Epithelial cell of esophagus (primary cell): ENCODE measurements at regions not wholly inside any gene's neighbourhood (a gene's known extent, or its start where the extent isn't known, plus 50 kb on each side); places are given as distances from the start of the nearest gene placed in this dataset.

Experiments used
- DNase-seq: peaks from one replicate; pipeline ENCODE4 v3.0.0; 2010; ENCODE audit warnings: low read depth
- H3K4me3 ChIP-seq: 2 replicates; pipeline ENCODE4 v1.5.1; 2011; ENCODE audit warnings: mild to moderate bottlenecking, low read length, control low read depth
- TF ChIP-seq, protein P1 (sequence below): IDR thresholded peaks from 2 replicates; pipeline ENCODE4 v1.5.1; 2011; ENCODE audit warnings: low read depth, mild to moderate bottlenecking, low read length, control low read depth, inconsistent platforms; ENCODE audit not compliant: insufficient read depth; ENCODE audit errors: missing control alignments

DNA sequence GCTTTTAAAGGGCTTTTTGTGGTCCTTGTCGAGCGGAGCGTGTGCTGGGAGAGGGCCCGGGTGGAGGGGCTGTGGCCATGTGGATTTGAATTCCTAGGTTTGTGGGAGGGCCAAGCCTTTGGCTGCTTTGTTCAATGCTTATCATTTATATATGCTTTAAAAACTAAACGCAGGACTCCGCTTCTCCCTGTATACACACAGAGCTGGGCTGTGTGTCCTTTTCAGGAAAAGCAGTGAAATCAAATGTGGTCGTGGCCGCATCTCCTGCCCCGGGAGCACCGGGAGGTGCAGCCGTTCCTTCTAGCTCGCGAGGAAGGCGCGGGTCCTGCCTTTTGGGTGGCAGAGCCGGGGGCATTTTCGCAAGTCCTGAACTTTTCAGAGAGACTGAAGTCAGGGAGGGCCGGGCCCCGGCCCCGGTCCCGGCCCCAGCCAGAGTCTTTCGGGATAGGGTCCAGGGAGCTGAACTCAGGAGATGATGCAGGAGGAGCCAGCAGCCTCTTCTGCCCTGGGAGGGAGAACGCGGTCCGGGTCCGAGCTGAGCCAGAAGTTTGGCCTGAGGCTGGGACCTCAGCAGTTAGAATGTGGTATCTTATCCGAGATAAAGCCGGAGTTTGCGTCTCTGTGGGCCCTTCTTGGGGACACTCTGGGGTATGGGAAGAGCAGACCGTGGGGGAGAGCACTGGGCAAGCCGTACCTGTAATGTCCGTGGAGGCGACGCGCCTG lies 158.8 kb downstream of the C9orf152 start:
- TF ChIP-seq, protein P1, sequence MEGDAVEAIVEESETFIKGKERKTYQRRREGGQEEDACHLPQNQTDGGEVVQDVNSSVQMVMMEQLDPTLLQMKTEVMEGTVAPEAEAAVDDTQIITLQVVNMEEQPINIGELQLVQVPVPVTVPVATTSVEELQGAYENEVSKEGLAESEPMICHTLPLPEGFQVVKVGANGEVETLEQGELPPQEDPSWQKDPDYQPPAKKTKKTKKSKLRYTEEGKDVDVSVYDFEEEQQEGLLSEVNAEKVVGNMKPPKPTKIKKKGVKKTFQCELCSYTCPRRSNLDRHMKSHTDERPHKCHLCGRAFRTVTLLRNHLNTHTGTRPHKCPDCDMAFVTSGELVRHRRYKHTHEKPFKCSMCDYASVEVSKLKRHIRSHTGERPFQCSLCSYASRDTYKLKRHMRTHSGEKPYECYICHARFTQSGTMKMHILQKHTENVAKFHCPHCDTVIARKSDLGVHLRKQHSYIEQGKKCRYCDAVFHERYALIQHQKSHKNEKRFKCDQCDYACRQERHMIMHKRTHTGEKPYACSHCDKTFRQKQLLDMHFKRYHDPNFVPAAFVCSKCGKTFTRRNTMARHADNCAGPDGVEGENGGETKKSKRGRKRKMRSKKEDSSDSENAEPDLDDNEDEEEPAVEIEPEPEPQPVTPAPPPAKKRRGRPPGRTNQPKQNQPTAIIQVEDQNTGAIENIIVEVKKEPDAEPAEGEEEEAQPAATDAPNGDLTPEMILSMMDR = no peak
- peak; percentile 43 for DNase-seq
- peak overlapping the region; percentile 70 for H3K4me3 ChIP-seq

- TF ChIP-seq, protein P1 = no peak
- DNase-seq = peak; percentile 39
- peak overlapping the region; percentile 70 for H3K4me3 ChIP-seq
Observed at GRCh38 chr9:110049699-110050450, 158.1 kb downstream of the C9orf152 start.

- peak; percentile 96 for DNase-seq
Observed at GRCh38 chr9:110050925-110051355, 157.0 kb downstream of the C9orf152 start.

DNA sequence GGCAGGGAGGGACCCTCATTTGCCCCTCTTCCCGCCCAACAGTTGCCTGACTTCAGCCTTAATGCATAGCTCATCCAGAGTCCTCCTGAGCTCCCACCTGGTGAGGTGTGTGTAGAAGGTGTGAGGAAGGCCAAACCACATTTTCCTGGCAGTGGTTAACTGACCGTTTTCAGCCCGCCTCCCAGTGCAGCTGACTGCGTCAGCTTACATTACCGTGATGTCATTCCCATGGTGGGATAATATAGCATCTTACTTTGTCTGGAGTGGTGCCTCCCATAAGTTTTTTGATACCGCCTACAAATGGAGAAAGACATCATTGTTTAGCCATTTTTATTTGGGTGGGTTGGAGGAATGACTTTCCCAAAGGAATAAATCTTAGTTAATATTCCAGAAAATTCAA lies 151.9 kb downstream of the C9orf152 start:
- DNase-seq = no peak
- no peak overlapping the region for H3K4me3 ChIP-seq
- TF ChIP-seq, protein P1 = no peak

More at GRCh38 chr9:110050925-110051355, 157.0 kb downstream of the C9orf152 start:
- TF ChIP-seq, protein P1 = no peak
- H3K4me3 ChIP-seq = no peak overlapping the region

DNA sequence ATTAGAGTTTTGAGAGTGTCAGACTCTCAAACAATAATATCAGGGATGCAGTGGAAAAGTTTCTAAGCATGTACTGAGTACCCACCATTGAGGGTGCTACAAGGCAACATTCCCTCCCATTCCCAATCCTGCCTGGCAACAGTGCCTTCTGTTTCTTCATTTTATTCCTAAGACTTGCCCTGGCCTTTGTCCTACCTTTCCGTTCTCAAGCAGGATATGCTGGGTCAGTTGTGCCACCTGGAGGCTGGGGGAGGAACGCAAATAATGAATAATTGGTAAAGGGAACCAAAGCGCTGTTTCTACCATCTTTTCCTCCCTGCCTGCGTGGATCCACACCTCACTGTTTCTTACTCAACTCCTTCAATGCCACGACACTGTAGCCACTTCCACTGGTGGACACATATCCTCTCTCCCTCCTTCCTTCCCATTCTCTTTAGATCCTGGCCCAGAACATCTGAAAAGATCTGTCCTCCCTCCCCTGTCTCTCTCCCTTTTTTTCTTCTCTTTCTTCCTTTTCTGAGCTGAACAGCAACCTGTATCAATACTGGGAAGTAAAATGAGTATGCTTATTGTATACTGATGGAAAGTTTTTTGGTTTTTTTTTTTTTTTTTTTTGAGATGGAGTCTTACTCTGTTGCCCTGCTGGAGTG lies 149.5 kb downstream of the C9orf152 start:
- TF ChIP-seq, protein P1 = peak; percentile 83
- DNase-seq = peak; percentile 76
- no peak overlapping the region for H3K4me3 ChIP-seq

DNA sequence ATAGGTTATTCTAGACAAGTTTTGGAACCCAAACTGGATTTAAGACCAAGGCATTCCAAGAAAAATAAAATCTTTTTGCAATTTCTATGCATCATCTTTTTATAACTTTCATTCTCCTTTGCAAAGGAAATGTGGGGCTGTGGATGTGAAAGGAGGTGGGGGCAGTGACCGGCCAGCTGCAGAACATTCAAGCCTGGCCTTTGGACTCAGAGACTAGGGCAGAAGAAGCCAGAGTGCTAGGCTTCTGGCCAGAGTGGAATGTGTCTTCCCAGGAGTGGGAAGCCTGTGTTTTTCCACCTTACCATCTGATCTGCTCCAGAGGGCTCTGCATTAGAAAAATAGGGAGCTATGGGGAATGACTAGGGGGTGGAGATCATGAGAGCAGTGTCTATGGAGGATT lies 148.5 kb downstream of the C9orf152 start:
- TF ChIP-seq, protein P1 = no peak

More for the DNA sequence above, 148.5 kb downstream of the C9orf152 start:
- H3K4me3 ChIP-seq = no peak overlapping the region
- DNase-seq = no peak
